ENCODE measurements at regions not wholly inside any gene's neighbourhood (a gene's known extent, or its start where the extent isn't known, plus 50 kb on each side); places are given as distances from the start of the nearest gene placed in this dataset.

- TF ChIP-seq TAF1 (IDR thresholded peaks at IDR 0.05; ENCODE audit: borderline replicate concordance, insufficient read depth, low read length): no peak
- TF ChIP-seq, protein P1, sequence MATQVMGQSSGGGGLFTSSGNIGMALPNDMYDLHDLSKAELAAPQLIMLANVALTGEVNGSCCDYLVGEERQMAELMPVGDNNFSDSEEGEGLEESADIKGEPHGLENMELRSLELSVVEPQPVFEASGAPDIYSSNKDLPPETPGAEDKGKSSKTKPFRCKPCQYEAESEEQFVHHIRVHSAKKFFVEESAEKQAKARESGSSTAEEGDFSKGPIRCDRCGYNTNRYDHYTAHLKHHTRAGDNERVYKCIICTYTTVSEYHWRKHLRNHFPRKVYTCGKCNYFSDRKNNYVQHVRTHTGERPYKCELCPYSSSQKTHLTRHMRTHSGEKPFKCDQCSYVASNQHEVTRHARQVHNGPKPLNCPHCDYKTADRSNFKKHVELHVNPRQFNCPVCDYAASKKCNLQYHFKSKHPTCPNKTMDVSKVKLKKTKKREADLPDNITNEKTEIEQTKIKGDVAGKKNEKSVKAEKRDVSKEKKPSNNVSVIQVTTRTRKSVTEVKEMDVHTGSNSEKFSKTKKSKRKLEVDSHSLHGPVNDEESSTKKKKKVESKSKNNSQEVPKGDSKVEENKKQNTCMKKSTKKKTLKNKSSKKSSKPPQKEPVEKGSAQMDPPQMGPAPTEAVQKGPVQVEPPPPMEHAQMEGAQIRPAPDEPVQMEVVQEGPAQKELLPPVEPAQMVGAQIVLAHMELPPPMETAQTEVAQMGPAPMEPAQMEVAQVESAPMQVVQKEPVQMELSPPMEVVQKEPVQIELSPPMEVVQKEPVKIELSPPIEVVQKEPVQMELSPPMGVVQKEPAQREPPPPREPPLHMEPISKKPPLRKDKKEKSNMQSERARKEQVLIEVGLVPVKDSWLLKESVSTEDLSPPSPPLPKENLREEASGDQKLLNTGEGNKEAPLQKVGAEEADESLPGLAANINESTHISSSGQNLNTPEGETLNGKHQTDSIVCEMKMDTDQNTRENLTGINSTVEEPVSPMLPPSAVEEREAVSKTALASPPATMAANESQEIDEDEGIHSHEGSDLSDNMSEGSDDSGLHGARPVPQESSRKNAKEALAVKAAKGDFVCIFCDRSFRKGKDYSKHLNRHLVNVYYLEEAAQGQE (IDR thresholded peaks at IDR 0.05; ENCODE audit: insufficient read depth in 1 of 2, low read depth in 2 of 2, low read length in 2 of 2): no peak
Observed at GRCh38 chr2:8148260-8149006, 533.4 kb upstream of the ID2 start.
